GM21381 (cell line): ENCODE measurements at regions not wholly inside any gene's neighbourhood (a gene's known extent, or its start where the extent isn't known, plus 50 kb on each side); places are given as distances from the start of the nearest gene placed in this dataset.

Experiments
- ATAC-seq: cut with Tn5 transposase; IDR thresholded peaks from one replicate; pipeline ENCODE4 v1.9.1; 2021; ENCODE audit warnings: mild to moderate bottlenecking, moderate library complexity; ENCODE audit not compliant: unreplicated experiment

- ATAC-seq = no peak
These were observed 91.3 kb upstream of the RPL34 start for GRCh38 chr4:108529102-108529501.

- peak; percentile 79 for ATAC-seq
These were observed 92.7 kb upstream of the RPL34 start for GRCh38 chr4:108527723-108528122.

- no peak for ATAC-seq
These were observed 99.6 kb upstream of the RPL34 start for GRCh38 chr4:108520807-108521206.

- no peak for ATAC-seq
These were observed 100.3 kb upstream of the RPL34 start for GRCh38 chr4:108519911-108520601.

GRCh38 chr4:108519208-108519833, 101.1 kb upstream of the RPL34 start:
- no peak for ATAC-seq

- ATAC-seq = no peak
These were observed 107.5 kb upstream of the RPL34 start for GRCh38 chr4:108512615-108513505.

- no peak for ATAC-seq
These were observed 108.8 kb upstream of the RPL34 start for GRCh38 chr4:108511618-108512017.

GRCh38 chr4:108502356-108502755, 118.0 kb upstream of the RPL34 start:
- ATAC-seq = no peak

GRCh38 chr4:108498925-108499324, 121.5 kb upstream of the RPL34 start:
- ATAC-seq = no peak

- ATAC-seq = no peak
These were observed 126.8 kb upstream of the RPL34 start for GRCh38 chr4:108493596-108493931.

- no peak for ATAC-seq
These were observed 127.4 kb upstream of the RPL34 start for GRCh38 chr4:108492816-108493595.

GRCh38 chr4:108488865-108489264, 131.5 kb upstream of the RPL34 start:
- no peak for ATAC-seq

- ATAC-seq = no peak
These were observed 134.3 kb upstream of the RPL34 start for GRCh38 chr4:108486046-108486445.

GRCh38 chr4:108484187-108484586, 136.2 kb upstream of the RPL34 start:
- no peak for ATAC-seq

- no peak for ATAC-seq
These were observed 136.7 kb upstream of the RPL34 start for GRCh38 chr4:108483650-108484049.

- no peak for ATAC-seq
These were observed 137.3 kb upstream of the RPL34 start for GRCh38 chr4:108483079-108483478.

- no peak for ATAC-seq
These were observed 139.5 kb upstream of the RPL34 start for GRCh38 chr4:108480881-108481280.

GRCh38 chr4:108477527-108478108, 142.8 kb upstream of the RPL34 start:
- peak; percentile 66 for ATAC-seq

GRCh38 chr4:108473163-108473720, 147.1 kb upstream of the RPL34 start:
- no peak for ATAC-seq
